HepG2 (cell line): ENCODE measurements at regions not wholly inside any gene's neighbourhood (a gene's known extent, or its start where the extent isn't known, plus 50 kb on each side); places are given as distances from the start of the nearest gene placed in this dataset.

ENCODE experiments used
- HINFP ChIP-seq: sonication (generic); formaldehyde crosslinking; IDR thresholded peaks from 2 replicates; pipeline ENCODE4 v1.4.0; 2020; ENCODE audit warnings: low read depth, mild to moderate bottlenecking, missing genetic modification reagents
- HOXA3 ChIP-seq: sonication (generic); formaldehyde crosslinking; IDR thresholded peaks from 2 replicates; pipeline ENCODE4 v1.5.0; 2020; ENCODE audit warnings: missing genetic modification reagents
- MAZ ChIP-seq, 2 experiments: sonication (generic) in 1 of 2; formaldehyde crosslinking in 1 of 2; IDR thresholded peaks; 2 replicates each; pipeline versions ENCODE4 v1.5.0 to v1.6.1; 2012 to 2020; ENCODE audit warnings: low read depth in 2 of 2, mild to moderate bottlenecking in 2 of 2, borderline replicate concordance in 1 of 2, improper control_type of control experiment in 1 of 2, low read length in 1 of 2, missing genetic modification reagents in 1 of 2, moderate library complexity in 1 of 2
- RFX1 ChIP-seq: fragments of 450-650 bp; IDR thresholded peaks from 2 replicates; pipeline ENCODE4 v1.6.1; 2017
- ZNF142 ChIP-seq: sonication (generic); formaldehyde crosslinking; IDR thresholded peaks from 2 replicates; pipeline ENCODE4 v1.4.0; 2020; ENCODE audit warnings: missing genetic modification reagents
- ZNF18 ChIP-seq: sonication (generic); formaldehyde crosslinking; IDR thresholded peaks from 2 replicates; pipeline ENCODE4 v1.8.0; 2022; ENCODE audit warnings: mild to moderate bottlenecking, missing genetic modification reagents; ENCODE audit not compliant: insufficient replicate concordance
- ZNF180 ChIP-seq: sonication (generic); formaldehyde crosslinking; IDR thresholded peaks from 2 replicates; pipeline ENCODE4 v1.4.0; 2020; ENCODE audit warnings: low read depth, missing genetic modification reagents, borderline replicate concordance

- no peak for TF ChIP-seq ZNF18 (CRISPR knock-in tag)
- no peak for TF ChIP-seq HOXA3 (CRISPR knock-in tag)
- TF ChIP-seq RFX1 = no peak
- TF ChIP-seq ZNF180 = no peak
- no peak for TF ChIP-seq HINFP
- no peak for TF ChIP-seq ZNF142
- no peak for TF ChIP-seq MAZ (IDR thresholded peaks at IDR 0.05; ENCODE audit: borderline replicate concordance, low read depth, low read length)
- no peak for TF ChIP-seq MAZ (CRISPR knock-in tag; IDR thresholded peaks at IDR 0.05; ENCODE audit: low read depth)
Observed at GRCh38 chr4:136927172-136927571, 605.1 kb downstream of the PCDH18 start (continued).
